ENCODE measurements at regions not wholly inside any gene's neighbourhood (a gene's known extent, or its start where the extent isn't known, plus 50 kb on each side); places are given as distances from the start of the nearest gene placed in this dataset.

DNA sequence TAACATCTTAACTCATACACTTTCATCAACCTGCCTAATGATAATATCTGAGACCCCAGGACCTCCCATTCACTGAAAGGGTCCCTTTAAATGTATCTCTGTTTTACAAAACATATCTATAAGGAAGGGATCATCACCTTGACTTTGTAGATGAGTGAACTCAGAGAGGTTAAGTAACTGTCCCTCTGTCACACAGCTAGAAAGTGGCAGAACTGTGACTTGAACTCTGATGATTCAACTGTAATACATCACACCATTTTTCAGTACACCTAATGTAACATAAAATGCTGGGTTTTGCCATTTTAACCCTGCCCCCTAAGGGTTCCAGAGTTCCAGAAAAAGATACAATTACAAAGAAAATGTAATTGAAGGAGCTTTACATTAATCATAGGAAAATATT, 234.6 kb downstream of the ZEB2 start:
- CTCF ChIA-PET = interaction anchor here (0.6 kb wide), 2 partner anchors 19 to 75 kb away, joined by 3 to 4 read pairs; no protein-coding TSS in a partner anchor
- intact Hi-C loops (cut with micrococcal nuclease; ENCODE audit: unreplicated experiment) = no loop called here
- Mint-ChIP-seq H3K4me3 (ENCODE audit: low read depth, unreplicated experiment) (no peak overlapping the region), H3K27me3 (ENCODE audit: unreplicated experiment) (no peaks in the 10 kb centered on the region), H3K9me3 (ENCODE audit: low read depth, unreplicated experiment) (no peaks in the 10 kb centered on the region), H3K4me1 (ENCODE audit: low read depth, unreplicated experiment) (peaks cover 7% of the 10 kb centered on the region), H3K27ac (ENCODE audit: unreplicated experiment) (no peak overlapping the region), H3K36me3 (ENCODE audit: insufficient read depth, unreplicated experiment) (no peaks in the 10 kb centered on the region)
- BruUV-seq (replicated peaks) = no TSS peak
- TF ChIP-seq, protein P1, sequence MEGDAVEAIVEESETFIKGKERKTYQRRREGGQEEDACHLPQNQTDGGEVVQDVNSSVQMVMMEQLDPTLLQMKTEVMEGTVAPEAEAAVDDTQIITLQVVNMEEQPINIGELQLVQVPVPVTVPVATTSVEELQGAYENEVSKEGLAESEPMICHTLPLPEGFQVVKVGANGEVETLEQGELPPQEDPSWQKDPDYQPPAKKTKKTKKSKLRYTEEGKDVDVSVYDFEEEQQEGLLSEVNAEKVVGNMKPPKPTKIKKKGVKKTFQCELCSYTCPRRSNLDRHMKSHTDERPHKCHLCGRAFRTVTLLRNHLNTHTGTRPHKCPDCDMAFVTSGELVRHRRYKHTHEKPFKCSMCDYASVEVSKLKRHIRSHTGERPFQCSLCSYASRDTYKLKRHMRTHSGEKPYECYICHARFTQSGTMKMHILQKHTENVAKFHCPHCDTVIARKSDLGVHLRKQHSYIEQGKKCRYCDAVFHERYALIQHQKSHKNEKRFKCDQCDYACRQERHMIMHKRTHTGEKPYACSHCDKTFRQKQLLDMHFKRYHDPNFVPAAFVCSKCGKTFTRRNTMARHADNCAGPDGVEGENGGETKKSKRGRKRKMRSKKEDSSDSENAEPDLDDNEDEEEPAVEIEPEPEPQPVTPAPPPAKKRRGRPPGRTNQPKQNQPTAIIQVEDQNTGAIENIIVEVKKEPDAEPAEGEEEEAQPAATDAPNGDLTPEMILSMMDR (IDR thresholded peaks at IDR 0.05; ENCODE audit: unreplicated experiment) = no peak
- DNase-seq = no peak

DNA sequence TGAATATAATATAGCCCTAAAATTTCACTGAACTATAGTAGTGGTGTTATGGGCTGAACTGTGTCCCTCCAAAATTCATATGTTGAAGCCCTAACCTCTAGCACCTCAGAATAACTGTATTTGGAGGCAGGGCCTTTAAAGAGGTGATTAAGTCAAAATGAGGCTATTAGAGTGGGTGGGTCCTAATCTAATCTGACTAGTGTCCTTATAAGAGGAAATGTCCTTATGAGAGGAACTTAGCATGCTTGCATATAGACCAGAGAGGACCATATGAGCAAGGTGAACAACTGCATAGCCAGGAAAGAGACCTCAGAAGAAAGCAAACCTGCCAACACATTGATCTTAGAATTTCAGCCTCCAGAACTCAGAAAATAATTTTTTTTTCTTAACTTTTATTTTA, 238.4 kb downstream of the ZEB2 start:
- H3K36me3 Mint-ChIP-seq (ENCODE audit: insufficient read depth, unreplicated experiment) = no peaks in the 10 kb centered on the region
- no peaks in the 10 kb centered on the region for H3K4me1 Mint-ChIP-seq (ENCODE audit: low read depth, unreplicated experiment)
- H3K4me3 Mint-ChIP-seq (ENCODE audit: low read depth, unreplicated experiment) = no peak overlapping the region
- TF ChIP-seq, protein P1 (IDR thresholded peaks at IDR 0.05; ENCODE audit: unreplicated experiment) = no peak
- intact Hi-C loops (cut with micrococcal nuclease; ENCODE audit: unreplicated experiment) = no loop called here
- H3K27ac Mint-ChIP-seq (ENCODE audit: unreplicated experiment) = no peak overlapping the region
- BruUV-seq (replicated peaks) = no TSS peak
- H3K27me3 Mint-ChIP-seq (ENCODE audit: unreplicated experiment) = no peaks in the 10 kb centered on the region
- no peak for DNase-seq
- no peaks in the 10 kb centered on the region for H3K9me3 Mint-ChIP-seq (ENCODE audit: low read depth, unreplicated experiment)
- CTCF ChIA-PET = no interaction called here

DNA sequence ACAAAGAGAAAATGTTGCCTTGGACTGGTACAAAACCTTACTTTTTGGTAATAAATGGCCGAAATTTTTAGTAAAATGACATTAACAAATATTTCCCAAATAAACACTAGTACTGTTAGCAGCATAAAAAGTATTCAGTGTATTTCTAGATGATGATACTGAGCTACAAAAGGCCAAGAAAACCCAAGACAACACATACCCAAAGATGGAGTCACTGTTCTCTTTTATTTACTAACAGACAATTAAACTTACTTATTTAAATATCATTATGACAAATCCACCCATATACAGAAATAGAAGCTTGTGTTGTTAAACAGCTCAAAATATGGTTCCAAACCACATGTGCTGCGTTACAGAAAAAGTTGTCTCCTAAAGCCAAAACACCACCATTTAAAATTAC, 239.9 kb downstream of the ZEB2 start:
- TF ChIP-seq, protein P1 (IDR thresholded peaks at IDR 0.05; ENCODE audit: unreplicated experiment) = no peak
- no TSS peak for BruUV-seq (replicated peaks)
- intact Hi-C loops (cut with micrococcal nuclease; ENCODE audit: unreplicated experiment) = no loop called here
- H3K4me1 Mint-ChIP-seq (ENCODE audit: low read depth, unreplicated experiment) = no peaks in the 10 kb centered on the region
- no peaks in the 10 kb centered on the region for H3K9me3 Mint-ChIP-seq (ENCODE audit: low read depth, unreplicated experiment)
- CTCF ChIA-PET = no interaction called here
- no peak for DNase-seq
- H3K36me3 Mint-ChIP-seq (ENCODE audit: insufficient read depth, unreplicated experiment) = no peaks in the 10 kb centered on the region
- H3K4me3 Mint-ChIP-seq (ENCODE audit: low read depth, unreplicated experiment) = no peak overlapping the region
- no peak overlapping the region for H3K27ac Mint-ChIP-seq (ENCODE audit: unreplicated experiment)
- no peaks in the 10 kb centered on the region for H3K27me3 Mint-ChIP-seq (ENCODE audit: unreplicated experiment)

DNA sequence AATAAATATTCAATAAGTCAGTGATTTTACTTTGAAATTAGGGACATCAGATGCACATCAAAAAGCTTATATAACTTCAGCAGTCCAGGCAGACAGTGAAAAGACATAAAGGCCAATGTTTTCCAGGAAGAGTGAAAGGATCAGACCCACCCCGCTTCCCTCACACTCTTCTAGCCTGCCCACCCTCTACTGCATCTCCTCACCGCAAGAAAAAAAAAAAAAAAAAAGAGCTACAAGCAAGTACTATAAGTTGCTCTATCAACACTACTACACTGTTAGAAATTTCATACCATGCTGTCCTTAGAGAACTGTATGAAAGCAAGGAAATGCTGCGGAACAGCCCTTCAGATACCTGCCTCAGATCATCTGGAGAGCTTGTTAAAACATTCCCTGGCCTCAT, 240.8 kb downstream of the ZEB2 start:
- no TSS peak for BruUV-seq (replicated peaks)
- CTCF ChIA-PET = interaction anchor here (0.7 kb wide), 1 partner anchor 852 kb away, joined by 8 read pairs; no protein-coding TSS in a partner anchor
- no peak overlapping the region for H3K4me3 Mint-ChIP-seq (ENCODE audit: low read depth, unreplicated experiment)
- DNase-seq = no peak
- H3K36me3 Mint-ChIP-seq (ENCODE audit: insufficient read depth, unreplicated experiment) = no peaks in the 10 kb centered on the region
- TF ChIP-seq, protein P1 (IDR thresholded peaks at IDR 0.05; ENCODE audit: unreplicated experiment) = no peak
- no peaks in the 10 kb centered on the region for H3K4me1 Mint-ChIP-seq (ENCODE audit: low read depth, unreplicated experiment)
- intact Hi-C loops (cut with micrococcal nuclease; ENCODE audit: unreplicated experiment) = no loop called here
- no peaks in the 10 kb centered on the region for H3K27me3 Mint-ChIP-seq (ENCODE audit: unreplicated experiment)
- no peak overlapping the region for H3K27ac Mint-ChIP-seq (ENCODE audit: unreplicated experiment)
- no peaks in the 10 kb centered on the region for H3K9me3 Mint-ChIP-seq (ENCODE audit: low read depth, unreplicated experiment)
